ENCODE measurements at regions not wholly inside any gene's neighbourhood (a gene's known extent, or its start where the extent isn't known, plus 50 kb on each side); places are given as distances from the start of the nearest gene placed in this dataset.

- TF ChIP-seq CTCF (conservative IDR thresholded peaks at IDR 0.05; ENCODE audit: low read length) = no peak
- TF ChIP-seq EZH2phosphoT487 (IDR thresholded peaks at IDR 0.05; ENCODE audit: borderline replicate concordance) = no peak
Observed at GRCh38 chr1:222038971-222039370, 297.1 kb upstream of the DUSP10 start.
